Anterior cingulate cortex (tissue), 58 donors: ENCODE measurements at regions not wholly inside any gene's neighbourhood (a gene's known extent, or its start where the extent isn't known, plus 50 kb on each side); places are given as distances from the start of the nearest gene placed in this dataset.

Experiments
- DNase-seq, 58 donors: peaks; one replicate each; lab custom pipeline; 2025; lab: John Stamatoyannopoulos, UW

DNA sequence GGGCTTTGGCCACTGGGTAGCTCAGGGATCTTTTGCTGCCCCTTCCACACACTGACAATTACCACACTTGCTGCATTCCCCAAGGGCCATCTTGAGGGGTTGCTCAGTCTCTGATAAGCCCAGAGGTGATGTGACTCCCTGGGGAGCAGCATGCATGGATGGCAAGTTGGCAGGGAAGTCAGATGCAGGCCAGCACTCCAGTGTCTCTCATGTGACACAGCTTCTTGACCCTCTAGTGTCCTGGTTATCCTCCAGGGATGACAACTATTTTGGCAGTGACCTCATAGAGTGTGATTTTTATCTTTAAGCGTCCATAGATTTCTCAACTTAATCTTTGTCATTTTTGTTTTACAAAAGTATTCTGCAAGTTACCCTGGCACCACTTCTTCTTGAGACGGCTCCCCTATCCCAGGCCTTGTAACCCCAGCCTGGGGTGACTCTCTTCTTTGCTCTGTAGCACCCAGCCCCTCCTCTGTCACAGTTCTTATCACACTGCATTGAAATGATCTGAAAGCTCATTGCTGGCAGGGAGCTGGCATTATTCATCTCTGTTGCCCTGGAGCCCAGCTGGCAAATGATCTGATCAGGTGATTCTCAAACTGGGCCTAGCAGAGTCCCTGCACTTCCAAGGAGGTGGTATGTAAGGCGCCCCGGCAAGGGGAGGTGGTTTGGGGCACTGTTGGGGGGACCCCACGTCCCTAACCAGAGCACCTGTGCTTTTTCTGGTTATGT lies 72.6 kb downstream of the TENT5C start:
- no peak for DNase-seq

DNA sequence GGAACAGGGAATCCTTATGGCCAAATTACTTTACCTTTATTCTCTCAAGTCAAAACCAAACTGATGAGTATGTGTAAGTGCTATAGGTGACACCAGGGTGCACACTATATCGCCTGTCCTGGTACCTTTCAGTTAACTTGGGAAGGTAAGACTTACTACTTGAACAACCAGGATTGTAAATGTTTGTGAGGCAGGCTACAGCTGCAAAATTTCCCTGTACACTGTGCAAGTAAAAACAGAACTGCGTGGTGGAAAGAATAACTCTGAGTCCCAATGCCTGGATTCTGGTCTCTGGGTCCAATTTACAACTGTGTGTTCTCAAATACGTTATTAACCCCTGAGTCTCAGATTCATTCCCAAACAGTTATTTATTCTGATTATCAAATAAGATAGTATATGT lies 73.5 kb downstream of the TENT5C start:
- no peak for DNase-seq

DNA sequence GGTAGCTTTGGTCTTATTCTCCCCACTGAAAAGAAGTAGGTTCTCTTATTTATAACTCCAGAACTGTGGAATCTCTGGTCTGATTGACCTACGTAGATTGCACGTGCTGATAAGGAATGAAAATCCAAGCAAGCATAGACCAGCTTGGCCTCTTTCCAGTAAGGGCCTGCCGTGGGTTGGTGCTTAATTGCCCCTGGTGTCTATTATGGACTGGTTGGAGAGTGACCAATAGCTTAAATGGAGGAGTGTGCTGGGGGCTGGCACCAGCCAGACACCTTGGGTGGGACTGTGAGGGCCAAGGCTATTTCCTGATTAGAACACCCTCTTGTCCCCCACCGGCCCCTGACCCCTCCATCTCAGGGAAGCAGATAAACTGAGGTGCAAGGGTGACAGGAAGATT lies 74.0 kb downstream of the TENT5C start:
- no peak for DNase-seq

DNA sequence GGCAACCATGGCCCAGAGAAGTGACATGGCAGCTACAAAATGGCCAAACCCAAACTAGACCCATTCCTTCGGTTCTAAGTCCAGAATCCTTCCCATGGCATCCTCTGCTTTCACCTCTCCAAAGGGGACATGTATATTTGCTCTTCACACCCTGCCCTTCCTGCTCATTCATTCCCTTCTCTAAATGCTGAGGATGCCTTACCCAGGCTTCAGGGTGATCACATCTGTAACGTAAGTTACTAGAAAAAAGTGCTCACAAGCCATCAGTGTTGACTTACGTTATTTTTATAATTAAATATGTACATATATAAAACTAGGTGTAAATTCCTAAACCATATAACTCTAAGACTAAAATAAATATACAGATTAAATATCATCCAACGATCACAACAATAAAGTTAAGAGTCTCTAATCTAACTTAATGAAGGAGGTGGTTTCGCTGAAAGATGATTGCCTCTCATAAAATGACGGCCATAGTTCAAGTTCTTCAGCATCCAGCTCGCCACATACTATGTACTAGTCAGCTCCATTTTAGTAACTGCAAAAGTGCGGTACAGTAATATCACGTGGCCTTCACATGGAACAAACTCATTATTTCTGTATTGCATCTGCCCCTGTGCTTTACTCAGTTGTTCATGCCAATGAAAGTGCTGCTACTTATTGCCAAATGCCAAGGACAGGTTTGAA lies 74.6 kb downstream of the TENT5C start:
- DNase-seq = no peak

DNA sequence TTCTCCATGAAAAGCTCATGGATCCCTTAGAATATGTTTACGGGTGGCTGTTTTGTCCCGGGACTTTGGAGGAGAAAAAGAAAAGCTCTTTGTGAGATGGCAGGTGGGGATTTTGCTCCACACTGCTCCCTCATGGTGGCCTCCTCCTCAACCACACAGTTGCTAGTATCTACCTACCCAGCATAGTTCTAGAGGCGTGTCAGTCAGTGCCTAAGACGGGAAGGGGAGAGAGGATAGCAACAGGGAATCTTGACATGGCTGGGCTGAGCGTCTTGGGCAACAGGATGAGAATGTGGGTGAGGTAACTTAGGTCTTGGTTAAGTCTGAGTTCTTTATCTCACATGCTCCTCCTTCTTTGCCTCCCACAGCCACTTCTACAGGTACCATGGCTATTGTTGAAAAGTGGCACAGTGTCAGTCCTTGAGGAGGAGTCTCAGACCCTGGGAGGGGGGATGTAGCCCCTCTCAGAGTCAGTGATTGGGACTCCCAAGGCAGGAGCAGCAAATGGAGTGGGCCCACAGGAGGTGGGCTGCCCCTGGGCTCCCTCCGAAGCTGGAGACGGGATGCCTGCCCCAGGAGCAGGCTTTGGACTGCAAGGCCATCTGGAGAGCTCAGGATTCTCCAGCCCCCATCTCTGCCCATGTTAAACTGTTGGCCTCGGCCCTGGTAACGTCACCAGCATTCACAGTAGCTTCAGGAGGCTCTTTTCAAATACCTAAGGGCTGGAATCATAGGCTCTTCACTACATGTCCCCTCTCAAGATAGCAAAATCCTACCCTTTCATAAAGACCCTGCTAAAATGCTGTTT lies 75.4 kb downstream of the TENT5C start:
- no peak for DNase-seq

DNA sequence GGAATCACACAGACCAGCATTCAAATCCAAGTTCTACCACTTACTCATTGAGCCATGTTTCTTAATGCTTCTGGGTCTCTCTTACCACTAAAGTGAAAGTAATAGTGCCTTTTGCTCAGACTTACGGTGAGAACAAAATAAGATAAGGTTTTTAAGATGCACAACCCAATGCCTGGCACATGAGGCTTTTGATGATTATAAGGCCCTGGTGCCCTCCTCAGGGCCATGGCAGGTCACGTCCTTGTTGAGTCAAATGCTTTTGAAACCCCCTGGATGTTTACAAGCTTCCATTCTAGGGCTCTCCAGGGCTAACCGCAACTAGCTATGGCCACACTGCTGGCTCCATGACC lies 76.0 kb downstream of the TENT5C start:
- no peak for DNase-seq

DNA sequence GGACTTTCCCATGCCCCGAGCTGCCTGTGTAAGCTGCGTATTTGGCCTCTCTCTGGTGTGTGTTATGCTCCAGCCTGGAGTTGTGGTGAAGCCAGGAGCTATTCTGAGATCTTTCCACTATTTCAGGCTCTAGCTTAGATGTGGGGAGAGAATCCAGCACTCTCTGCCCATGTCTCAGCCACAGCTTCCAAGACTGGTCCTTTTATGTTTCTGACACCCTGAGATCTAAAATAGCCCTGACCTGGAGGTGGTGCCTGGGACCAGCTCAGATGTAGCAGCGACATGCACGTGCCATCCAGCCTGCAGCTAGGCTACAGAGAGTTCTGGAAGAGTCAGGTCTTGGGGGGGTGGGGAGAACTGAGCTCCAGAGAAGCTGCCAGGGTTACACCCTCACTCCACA lies 76.5 kb downstream of the TENT5C start:
- peak in 3 of 58 donors; percentile 3 to 34 (median 17) for DNase-seq

DNA sequence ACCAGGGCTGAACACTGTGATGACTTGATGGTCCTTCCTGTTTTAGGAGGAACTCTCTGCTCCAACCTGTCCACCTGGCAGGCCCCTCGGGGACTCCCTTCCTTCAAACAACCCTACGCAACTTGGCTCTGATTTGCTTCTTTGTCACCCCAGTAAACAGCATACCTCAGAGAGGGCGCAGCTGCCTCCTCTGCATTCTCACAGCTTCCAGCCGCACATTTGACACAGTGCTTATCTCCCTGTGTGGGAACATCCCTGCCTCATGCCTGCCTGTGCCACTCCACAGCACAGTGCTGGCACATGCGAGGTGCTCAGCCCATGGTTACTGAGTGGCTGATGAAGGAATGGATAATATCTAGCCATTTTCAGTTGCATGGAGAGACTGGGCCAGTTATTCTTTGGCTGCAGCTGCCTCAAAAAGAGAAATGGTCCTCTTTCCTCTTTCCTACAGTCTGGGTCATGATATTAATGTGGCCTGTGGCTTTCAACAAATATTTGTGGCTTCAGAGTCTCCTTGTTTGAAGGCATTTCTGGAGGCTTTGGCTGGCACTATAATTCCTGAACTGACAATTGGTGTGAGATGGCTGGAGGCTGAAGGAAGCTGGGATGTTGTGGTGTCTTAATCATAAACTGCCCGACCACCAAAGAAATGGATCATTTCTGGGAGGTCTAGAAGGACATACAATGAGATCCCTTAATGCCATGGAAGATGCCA lies 77.9 kb downstream of the TENT5C start:
- no peak for DNase-seq

DNA sequence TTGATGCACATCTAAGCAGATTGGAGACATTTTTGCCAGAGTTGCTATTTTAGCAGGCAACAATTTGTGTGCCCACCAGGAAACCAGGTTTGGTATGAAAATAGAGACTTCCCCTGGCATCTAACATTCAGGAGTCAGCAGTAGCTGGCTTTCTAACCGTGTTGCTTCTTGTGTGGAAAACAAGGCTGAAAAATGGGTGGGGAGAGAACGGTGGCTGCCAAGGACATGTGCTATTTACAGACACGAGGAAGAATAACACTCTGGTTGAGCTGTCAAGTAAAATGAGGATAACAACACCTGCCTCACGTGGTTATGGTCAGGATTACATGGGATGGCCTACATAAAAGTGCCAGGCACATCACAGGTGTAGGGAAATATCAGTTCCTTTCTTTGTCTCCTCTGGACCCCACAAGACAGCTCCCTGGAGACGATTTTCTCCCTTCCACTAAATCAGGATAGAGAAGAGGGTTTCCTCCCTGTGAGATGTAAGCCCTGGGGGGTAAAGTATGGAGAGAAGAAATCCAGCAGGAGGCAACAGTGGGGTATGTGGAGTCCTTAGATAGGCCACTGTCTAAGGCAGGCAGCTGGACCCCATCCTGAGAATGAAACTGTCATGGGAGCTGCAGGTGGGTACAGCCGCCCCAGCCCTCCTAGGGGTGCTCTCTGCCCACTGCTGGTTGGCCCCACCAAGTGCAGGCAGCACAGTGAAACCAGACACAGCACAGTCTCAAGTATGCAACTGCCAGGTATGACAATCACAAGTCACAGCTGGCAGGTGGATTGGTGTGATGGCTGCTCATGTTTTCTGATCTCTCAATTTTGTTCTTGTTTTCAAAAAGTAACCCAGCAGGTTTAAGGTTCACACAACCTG lies 80.3 kb downstream of the TENT5C start:
- no peak for DNase-seq

DNA sequence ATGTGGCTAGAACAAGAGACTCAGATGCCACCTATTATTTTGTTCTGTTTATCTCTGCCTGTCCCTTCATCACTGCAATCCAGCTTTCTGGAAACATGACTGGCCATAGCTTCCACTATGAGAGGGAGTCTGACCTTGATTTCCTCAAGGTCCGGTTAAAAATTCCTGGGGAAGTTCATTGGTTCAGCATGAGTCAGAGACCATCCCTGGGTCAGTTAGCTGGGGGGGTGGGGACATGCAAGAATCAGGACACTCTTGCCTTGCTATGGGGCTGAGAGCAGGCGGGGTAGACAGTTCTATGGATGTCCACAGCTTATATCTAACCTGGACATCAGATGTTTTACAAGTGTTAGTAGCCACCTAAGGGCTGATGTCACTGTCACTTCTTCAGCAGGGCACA lies 81.1 kb downstream of the TENT5C start:
- no peak for DNase-seq

DNA sequence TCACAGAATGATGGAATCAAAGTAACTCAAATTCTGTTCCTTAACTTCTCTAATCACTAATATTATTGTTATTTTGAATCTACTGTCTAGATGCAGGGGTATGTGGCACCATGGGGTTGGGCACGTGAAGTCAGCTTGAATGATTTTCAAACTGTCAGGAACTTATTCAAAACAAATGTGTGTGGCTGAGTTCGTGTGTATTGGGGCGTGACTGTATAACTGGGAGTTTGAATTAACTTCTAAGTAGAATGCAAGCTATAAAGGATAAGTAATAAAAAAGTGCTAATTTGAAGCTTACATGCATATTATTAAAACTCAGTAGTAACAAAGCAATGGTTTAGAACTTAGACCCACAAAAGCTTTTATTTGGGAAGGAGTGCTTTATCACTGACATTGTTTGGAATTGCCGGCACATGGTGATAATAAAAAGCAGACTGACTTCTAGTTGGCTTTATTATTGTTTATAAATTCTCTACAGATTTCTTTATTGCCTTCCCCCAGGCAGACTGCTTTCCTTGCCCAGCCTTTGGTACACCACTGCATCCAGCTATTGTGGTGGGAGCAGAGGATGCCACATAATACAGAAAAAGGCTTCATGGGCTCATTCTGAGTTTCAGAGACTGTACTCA lies 84.3 kb downstream of the TENT5C start:
- no peak for DNase-seq

DNA sequence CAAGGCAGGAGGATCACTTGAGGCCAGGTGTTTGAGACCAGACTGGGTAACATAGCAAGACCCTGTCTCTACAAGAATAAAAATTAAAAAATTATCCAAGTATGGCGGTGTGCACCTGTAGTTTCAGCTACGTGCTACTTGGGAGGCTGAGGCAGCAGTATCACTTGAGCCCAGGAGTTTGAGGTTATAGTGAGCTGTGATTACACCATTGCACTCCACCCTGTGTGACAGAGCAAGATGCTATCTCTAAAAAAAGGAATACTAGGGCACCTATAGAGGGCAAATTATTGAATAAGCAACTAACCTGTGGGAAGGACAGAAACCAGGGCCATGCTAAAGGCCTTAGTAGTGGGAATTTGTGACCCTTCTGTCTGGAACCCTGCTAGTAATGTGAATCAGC lies 86.1 kb downstream of the TENT5C start:
- no peak for DNase-seq

DNA sequence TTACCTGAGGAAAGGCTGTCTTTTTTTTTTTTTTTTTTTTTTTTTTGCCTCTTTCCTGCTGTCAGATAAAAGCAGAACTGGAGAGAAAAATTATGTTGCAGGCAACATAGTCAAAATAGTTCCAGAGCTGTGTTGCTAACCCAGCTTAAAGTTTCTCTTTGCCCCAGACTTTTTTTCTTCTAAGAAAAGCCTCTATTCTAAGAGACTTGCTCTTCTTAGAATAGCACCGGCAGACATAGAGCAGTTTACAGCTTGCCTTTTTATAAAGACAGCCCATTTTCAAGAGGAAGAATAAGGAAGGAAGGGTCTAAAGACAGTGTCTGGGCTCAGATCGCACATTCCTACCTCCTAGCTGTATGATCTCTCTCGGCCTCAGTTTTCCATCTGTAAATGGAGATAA lies 88.7 kb downstream of the TENT5C start:
- no peak for DNase-seq

DNA sequence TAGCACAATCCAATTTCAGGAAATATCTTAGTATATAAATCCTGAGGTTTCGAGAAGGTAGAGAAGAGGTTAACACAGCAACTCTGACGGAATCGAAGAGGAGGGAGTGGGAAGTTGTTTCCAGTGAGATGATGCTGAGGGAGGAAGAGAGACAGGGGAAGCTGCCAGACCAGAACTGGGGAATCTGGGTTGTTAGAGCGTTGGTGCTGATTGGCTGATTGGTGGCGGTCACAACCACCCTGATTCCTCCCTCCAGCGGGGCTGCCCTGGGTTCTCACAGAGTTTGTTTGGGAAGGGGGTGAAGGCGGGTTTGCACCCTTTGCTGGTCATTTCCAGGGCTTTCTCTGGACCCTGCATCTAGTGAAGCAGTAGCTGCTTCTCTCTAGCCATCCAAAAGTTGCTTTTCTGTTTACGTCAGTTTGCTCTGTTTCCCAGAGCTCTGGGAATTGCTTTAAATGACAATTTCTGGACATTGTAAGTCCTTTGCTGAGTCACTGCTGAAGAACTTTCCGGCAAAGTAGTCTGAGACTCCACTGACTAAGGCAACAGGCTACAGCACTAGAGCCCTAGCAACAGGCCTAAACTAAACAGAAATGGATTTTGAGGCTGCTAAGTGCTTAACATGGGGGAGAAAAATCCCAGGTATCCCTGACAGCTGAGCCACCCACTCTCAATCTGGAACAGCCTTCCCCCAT lies 90.1 kb downstream of the TENT5C start:
- DNase-seq = peak in 9 of 58 donors; percentile 4 to 50 (median 13)

DNA sequence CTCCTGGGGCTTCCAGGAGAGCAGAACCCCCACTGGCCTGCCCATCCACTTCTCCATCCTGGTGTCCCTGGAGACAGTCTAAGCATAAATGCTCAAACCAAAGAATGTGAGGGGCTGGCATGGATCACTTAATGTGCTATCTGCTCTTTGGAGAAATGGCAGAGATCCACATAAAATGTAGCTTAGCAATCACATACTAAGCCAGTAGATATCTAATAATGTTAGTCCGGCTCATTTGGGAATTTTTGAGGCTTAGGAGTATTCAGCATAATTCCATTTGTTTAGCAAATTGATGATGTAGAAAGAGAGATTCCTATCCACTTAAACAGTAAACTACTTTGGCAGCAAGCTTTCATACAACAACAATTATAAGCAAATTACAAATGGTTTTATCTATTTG lies 90.7 kb downstream of the TENT5C start:
- DNase-seq = no peak

DNA sequence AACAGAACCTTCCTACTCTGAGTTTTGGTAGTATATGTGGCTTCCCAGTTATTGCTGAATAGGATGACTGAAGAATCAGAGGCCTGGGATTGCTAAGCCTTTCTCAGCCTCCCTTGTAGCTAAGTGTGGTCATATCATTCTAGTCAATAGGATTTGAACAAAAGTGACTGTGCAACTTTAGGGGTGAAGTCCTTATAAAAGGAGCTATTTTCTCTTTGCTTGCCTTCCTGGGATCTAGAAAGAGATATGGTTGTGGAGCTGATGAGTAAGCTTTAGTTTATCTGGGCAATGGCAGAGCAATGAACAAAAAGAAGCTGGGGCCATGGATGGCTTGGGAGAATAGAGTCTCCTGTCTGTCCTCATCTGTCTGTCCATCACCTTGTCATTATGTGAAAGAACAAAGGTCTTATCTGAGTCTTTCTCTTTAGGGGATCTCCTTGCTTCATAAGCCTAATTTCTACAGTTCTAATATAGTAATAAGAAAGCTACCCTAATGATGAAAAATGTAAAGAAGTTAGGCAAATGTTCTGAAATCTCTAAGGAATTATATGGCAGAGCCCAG lies 91.5 kb downstream of the TENT5C start:
- DNase-seq = no peak

DNA sequence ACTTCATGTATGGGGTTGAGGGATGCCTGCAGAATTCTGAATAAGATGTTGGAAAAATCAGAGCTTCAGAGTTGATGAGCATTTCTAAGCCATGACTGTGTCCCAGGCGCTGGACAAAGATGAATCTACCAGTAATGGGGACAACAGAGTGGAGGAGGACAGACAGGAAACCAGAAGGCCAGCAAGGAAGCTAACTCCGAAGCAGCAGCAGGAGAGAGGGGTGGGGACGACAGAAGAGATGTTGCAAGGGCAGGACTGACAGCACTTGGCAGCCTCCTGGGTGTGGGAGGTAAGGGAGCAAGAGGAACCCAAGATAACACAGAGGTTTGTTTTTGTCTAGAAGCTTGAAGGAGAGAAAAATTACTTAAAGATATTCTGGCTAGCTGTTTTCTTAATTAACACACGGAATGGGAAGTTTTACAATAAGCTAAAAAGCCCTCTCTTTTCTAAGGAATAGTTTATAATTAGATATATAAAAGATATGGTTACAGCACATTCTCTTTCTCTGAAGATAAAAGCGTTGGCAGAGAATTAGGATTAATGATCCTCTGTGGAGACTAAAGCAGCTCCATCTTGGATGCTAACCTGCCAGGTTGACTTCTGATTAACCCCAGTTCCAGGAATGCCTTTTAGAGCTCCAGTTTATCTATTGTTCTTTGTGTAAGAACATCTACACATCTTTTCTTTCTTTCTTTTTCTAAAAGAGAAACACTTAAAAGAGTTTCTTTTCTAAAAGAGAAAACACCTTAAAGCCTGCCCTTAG lies 92.7 kb downstream of the TENT5C start:
- DNase-seq = peak in 4 of 58 donors; percentile 11 to 25 (median 21)

DNA sequence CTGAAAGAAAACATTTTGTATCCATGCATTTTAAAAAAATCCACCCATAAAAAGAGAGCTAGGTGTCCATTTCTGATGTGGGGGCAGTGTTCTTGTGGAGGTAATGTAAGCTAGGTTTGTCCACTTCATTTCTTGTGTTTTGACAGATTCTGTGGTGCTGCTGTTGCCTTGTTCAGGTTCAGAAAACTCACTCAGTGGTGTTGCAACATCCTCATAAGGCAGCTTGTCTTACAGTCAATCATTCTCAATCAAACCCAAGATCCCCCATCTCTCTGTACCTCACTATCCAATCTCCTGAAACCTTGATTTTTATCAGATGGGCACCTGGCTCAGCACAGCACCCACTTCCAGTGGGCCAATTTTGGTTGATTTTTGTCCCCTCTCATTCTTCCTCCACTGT lies 94.1 kb downstream of the TENT5C start:
- DNase-seq = no peak
